ENCODE measurements at regions not wholly inside any gene's neighbourhood (a gene's known extent, or its start where the extent isn't known, plus 50 kb on each side); places are given as distances from the start of the nearest gene placed in this dataset.
"Not testable (repeated sequence)": the region's sequence is repeated elsewhere in the genome, so short reads cannot be mapped to it uniquely, and the experiment has no call there.

- TF ChIP-seq ZNF671 (CRISPR knock-in tag; IDR thresholded peaks at IDR 0.05) (no peak), ESRRA (CRISPR knock-in tag; IDR thresholded peaks at IDR 0.05; ENCODE audit: borderline replicate concordance) (no peak), E2F1 (CRISPR knock-in tag; IDR thresholded peaks at IDR 0.05) (no peak), GABPB1 (CRISPR knock-in tag; IDR thresholded peaks at IDR 0.05) (no peak), ZBTB21 (CRISPR knock-in tag; IDR thresholded peaks at IDR 0.05; ENCODE audit: borderline replicate concordance) (no peak), FOXP1 (CRISPR knock-in tag; IDR thresholded peaks at IDR 0.05; ENCODE audit: borderline replicate concordance) (no peak), SMAD4 (CRISPR knock-in tag; IDR thresholded peaks at IDR 0.05) (no peak), EMX1 (CRISPR knock-in tag; IDR thresholded peaks at IDR 0.05) (no peak), FOXJ3 (CRISPR knock-in tag; IDR thresholded peaks at IDR 0.05; ENCODE audit: borderline replicate concordance) (no peak), ZNF423 (CRISPR knock-in tag; IDR thresholded peaks at IDR 0.05) (no peak)
- TF ChIP-seq, protein P1, sequence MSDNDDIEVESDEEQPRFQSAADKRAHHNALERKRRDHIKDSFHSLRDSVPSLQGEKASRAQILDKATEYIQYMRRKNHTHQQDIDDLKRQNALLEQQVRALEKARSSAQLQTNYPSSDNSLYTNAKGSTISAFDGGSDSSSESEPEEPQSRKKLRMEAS (CRISPR knock-in tag; IDR thresholded peaks at IDR 0.05): no peak
- TF ChIP-seq, protein P2, sequence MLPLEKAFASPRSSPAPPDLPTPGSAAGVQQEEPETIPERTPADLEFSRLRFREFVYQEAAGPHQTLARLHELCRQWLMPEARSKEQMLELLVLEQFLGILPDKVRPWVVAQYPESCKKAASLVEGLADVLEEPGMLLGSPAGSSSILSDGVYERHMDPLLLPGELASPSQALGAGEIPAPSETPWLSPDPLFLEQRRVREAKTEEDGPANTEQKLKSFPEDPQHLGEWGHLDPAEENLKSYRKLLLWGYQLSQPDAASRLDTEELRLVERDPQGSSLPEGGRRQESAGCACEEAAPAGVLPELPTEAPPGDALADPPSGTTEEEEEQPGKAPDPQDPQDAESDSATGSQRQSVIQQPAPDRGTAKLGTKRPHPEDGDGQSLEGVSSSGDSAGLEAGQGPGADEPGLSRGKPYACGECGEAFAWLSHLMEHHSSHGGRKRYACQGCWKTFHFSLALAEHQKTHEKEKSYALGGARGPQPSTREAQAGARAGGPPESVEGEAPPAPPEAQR (CRISPR knock-in tag; IDR thresholded peaks at IDR 0.05): no peak
- TF ChIP-seq, protein P3, sequence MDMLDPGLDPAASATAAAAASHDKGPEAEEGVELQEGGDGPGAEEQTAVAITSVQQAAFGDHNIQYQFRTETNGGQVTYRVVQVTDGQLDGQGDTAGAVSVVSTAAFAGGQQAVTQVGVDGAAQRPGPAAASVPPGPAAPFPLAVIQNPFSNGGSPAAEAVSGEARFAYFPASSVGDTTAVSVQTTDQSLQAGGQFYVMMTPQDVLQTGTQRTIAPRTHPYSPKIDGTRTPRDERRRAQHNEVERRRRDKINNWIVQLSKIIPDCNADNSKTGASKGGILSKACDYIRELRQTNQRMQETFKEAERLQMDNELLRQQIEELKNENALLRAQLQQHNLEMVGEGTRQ (CRISPR knock-in tag; IDR thresholded peaks at IDR 0.05): no peak
Measured at GRCh38 chr10:22774102-22774501, 59.7 kb upstream of the PIP4K2A start (continued).

- ATAC-seq; H3K27ac Mint-ChIP-seq; POLR2A ChIA-PET; DNase-seq (ENCODE audit: low spot score); H3K4me3 Mint-ChIP-seq; CTCF ChIA-PET; H3K27me3 Mint-ChIP-seq (ENCODE audit: low read depth); H3K4me1 Mint-ChIP-seq: not testable (repeated sequence)
- H3K36me3 Mint-ChIP-seq: peaks cover 10% of the 10 kb centered on the region
- H3K9me3 Mint-ChIP-seq: peaks cover 33% of the 10 kb centered on the region
Measured at GRCh38 chr10:22771631-22772030, 57.3 kb upstream of the PIP4K2A start.

- Mint-ChIP-seq H3K36me3 (peaks cover 6% of the 10 kb centered on the region; the same call in 1 of the 2 replicates), H3K9me3 (peaks cover 28% of the 10 kb centered on the region), H3K4me3 (no peak overlapping the region), H3K27me3 (ENCODE audit: low read depth) (no peaks in the 10 kb centered on the region; the same call in 1 of the 2 replicates), H3K4me1 (no peaks in the 10 kb centered on the region), H3K27ac (no peak overlapping the region)
- CTCF ChIA-PET: no interaction called here
- ATAC-seq: no peak
- POLR2A ChIA-PET: no interaction called here
- DNase-seq (ENCODE audit: low spot score): no peak
- TF ChIP-seq, protein P4, sequence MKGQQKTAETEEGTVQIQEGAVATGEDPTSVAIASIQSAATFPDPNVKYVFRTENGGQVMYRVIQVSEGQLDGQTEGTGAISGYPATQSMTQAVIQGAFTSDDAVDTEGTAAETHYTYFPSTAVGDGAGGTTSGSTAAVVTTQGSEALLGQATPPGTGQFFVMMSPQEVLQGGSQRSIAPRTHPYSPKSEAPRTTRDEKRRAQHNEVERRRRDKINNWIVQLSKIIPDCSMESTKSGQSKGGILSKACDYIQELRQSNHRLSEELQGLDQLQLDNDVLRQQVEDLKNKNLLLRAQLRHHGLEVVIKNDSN (CRISPR knock-in tag; IDR thresholded peaks at IDR 0.05): no peak
- TF ChIP-seq, protein P5, sequence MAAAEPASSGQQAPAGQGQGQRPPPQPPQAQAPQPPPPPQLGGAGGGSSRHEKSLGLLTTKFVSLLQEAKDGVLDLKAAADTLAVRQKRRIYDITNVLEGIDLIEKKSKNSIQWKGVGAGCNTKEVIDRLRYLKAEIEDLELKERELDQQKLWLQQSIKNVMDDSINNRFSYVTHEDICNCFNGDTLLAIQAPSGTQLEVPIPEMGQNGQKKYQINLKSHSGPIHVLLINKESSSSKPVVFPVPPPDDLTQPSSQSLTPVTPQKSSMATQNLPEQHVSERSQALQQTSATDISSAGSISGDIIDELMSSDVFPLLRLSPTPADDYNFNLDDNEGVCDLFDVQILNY (CRISPR knock-in tag; IDR thresholded peaks at IDR 0.05): no peak
- no peak for TF ChIP-seq CREB1 (CRISPR knock-in tag; IDR thresholded peaks at IDR 0.05)
- TF ChIP-seq, protein P2 (CRISPR knock-in tag; IDR thresholded peaks at IDR 0.05): no peak
- TF ChIP-seq ZNF121 (CRISPR knock-in tag; IDR thresholded peaks at IDR 0.05): no peak
- no peak for TF ChIP-seq RORB (CRISPR knock-in tag; IDR thresholded peaks at IDR 0.05)
- TF ChIP-seq, protein P6, sequence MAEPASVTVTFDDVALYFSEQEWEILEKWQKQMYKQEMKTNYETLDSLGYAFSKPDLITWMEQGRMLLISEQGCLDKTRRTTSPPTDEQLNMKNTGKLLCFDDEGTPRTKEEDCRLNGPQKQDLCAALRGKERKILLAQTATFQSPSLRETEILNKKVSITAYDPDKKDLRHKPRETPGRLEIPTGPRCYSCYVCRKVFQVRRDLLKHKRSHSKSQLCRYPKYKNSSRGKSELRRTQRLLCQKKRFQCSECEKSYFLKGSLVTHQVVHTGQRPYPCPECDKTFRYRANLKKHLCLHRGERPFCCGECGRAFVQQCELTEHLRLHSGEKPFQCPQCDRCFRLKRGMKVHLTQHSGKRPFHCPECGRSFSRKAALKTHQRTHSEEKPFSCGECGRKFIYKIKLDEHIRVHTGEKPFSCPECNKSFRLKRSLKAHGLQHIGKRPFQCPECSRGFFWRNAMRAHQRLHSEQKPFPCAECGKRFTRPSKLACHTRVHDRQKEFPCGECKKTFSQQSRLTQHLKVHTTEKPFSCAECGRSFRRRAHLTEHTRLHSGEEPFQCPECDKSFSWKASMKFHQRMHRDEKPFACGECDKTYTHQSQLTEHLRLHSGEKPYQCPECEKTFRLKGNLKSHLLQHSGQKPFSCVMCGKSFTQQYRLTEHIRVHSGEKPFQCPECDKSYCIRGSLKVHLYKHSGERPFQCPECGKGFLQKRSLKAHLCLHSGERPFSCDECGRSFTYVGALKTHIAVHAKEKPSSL (CRISPR knock-in tag; conservative IDR thresholded peaks at IDR 0.05): no peak
- TF ChIP-seq ZNF232 (CRISPR knock-in tag; IDR thresholded peaks at IDR 0.05): no peak
- TF ChIP-seq NFATC4 (CRISPR knock-in tag; IDR thresholded peaks at IDR 0.05): no peak
- TF ChIP-seq MLX (CRISPR knock-in tag; IDR thresholded peaks at IDR 0.05): no peak
- TF ChIP-seq NR3C1 (CRISPR knock-in tag; conservative IDR thresholded peaks at IDR 0.05; ENCODE audit: low read depth): no peak
Measured at GRCh38 chr10:22770270-22770669, 55.9 kb upstream of the PIP4K2A start.
